IPS-18a (cell line): ENCODE measurements at regions not wholly inside any gene's neighbourhood (a gene's known extent, or its start where the extent isn't known, plus 50 kb on each side); places are given as distances from the start of the nearest gene placed in this dataset.
"Not testable (repeated sequence)": the region's sequence is repeated elsewhere in the genome, so short reads cannot be mapped to it uniquely, and the experiment has no call there.

Source experiments
- H3K27ac ChIP-seq: one replicate; pipeline ENCODE4 v1.5.1; 2013; ENCODE audit warnings: low read length
- H3K27me3 ChIP-seq: one replicate; pipeline ENCODE4 v1.6.1; 2013; ENCODE audit warnings: mild to moderate bottlenecking, low read length; ENCODE audit not compliant: control insufficient read depth, insufficient read depth
- H3K36me3 ChIP-seq: one replicate; pipeline ENCODE4 v1.6.1; 2013; ENCODE audit warnings: low read depth, low read length; ENCODE audit not compliant: control insufficient read depth
- H3K4me1 ChIP-seq: one replicate; pipeline ENCODE4 v1.6.1; 2013; ENCODE audit warnings: low read depth, low read length; ENCODE audit not compliant: control insufficient read depth
- H3K4me3 ChIP-seq: one replicate; pipeline ENCODE4 v1.5.1; 2013; ENCODE audit warnings: low read length
- H3K9ac ChIP-seq: one replicate; pipeline ENCODE4 v1.6.1; 2013; ENCODE audit warnings: mild to moderate bottlenecking, low read length, moderate library complexity
- H3K9me3 ChIP-seq: one replicate; pipeline ENCODE4 v1.6.1; 2013; ENCODE audit warnings: low read depth, low read length; ENCODE audit not compliant: control insufficient read depth

DNA sequence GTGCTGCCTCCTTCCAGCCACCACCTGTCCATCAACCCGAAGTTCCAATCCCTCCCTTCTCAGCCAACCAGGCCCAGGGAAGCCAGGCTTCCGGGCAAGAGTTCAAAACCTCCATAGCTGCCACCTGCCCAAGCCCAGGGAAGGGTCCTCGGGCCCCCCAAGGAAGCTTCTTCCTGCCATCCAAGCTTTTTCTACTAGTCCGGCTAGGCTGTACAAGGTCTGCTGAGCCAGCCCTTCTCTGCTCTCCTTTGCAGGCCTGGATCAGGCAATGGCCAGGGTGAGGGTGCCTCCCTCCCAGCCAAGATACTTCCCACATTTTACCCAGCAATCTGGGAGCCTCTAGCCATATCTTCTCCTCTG lies 96.2 kb downstream of the PJA1 start:
- Histone ChIP-seq H3K36me3 (no peaks in the 10 kb centered on the region), H3K4me3 (no peak overlapping the region), H3K9ac (no peak overlapping the region), H3K27me3 (no peaks in the 10 kb centered on the region), H3K27ac (no peak overlapping the region), H3K4me1 (peaks cover 6% of the 10 kb centered on the region), H3K9me3 (no peaks in the 10 kb centered on the region)

DNA sequence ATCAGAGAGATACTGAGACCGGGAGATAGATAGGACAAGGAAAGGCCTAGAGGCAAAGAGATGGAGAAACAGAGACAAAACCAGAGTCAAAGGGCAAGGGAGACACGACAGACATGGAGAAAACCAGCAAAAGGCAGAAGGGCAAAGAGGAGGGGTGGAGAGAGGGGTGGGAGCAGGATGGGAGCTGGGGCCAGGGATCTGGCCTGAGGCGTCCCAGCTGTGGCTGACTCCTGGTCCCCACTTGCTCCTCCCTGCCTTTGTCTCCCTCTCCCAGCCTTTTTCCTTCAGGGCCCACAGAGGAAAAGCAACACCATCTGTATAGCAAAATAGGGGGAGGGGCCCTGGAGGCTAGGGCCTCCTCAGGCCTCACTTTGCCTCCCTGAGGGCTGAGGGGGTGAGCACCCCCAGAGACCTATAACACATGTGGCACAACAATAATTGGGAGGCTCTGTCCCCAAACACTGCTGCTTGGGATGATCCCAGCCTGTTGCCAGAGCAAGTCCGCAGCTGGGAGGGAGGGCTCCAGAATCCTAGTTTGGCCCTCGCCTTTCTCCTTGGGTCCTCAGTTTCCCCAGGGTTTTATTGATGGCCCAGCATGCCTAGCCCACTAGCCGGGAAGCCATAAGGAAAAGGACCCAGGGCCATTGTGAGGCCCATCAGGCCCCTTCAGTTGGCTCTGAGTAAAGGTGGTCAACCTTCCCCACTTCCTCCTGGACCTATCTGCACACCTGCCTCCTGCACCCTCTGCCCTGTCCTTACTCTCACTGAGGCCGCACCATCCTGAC lies 96.8 kb downstream of the PJA1 start:
- peaks cover 6% of the 10 kb centered on the region for H3K4me1 ChIP-seq
- H3K27ac ChIP-seq, result no peak overlapping the region
- H3K9me3 ChIP-seq, result no peaks in the 10 kb centered on the region
- no peak overlapping the region for H3K4me3 ChIP-seq
- H3K36me3 ChIP-seq, result no peaks in the 10 kb centered on the region
- no peak overlapping the region for H3K9ac ChIP-seq
- H3K27me3 ChIP-seq, result no peaks in the 10 kb centered on the region

DNA sequence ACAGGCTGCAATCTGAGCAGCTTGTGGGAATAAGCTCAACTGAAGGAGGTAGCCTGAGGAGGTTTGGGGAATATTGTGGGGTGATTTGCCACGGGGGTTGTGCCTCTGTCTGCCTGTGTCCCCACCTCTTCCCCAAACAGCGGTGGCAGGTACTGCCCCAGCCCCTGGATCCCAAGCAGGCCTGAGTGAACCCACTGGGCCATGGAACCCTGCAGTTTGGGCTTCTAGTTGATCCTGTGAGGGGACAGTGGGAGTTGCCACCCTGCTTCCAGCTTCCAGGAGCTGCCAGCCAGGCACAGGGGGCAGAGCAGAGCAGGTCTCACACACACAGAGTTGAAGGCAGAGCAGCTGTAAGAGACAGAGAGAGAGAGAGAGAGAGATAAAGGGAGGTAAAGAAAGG lies 97.4 kb downstream of the PJA1 start:
- Histone ChIP-seq H3K27me3 (no peaks in the 10 kb centered on the region), H3K9me3 (no peaks in the 10 kb centered on the region)

DNA sequence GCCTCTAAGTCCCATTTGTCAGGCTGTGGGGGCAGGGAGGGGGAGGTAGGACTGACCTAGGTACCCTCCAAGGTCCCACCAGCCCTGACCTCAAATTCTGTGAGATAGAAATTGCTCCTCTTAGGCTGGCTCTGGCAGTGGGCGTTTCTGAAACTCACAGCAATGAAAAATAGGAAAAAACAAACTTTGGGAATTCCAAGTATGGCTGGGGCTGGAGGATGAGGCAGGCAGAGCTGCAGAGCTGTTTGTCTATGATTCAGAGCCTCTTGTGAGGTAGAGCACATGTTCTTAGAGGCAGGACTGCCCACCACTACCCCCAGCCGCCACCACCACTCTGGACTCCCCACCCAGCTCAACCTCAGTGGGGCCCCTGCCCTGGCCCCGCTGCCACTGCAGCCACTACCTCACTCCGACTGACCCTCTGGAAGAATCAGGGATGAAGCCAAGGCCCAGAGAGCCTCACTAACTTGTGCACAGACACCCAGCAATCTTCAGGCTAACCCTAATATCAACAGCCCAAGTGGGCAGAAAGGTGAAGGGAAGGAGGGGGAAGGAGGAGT lies 98.2 kb downstream of the PJA1 start:
- H3K27ac ChIP-seq, result no peak overlapping the region
- H3K9ac ChIP-seq, result no peak overlapping the region
- no peaks in the 10 kb centered on the region for H3K27me3 ChIP-seq
- no peaks in the 10 kb centered on the region for H3K36me3 ChIP-seq
- peaks cover 6% of the 10 kb centered on the region for H3K4me1 ChIP-seq
- H3K4me3 ChIP-seq, result no peak overlapping the region
- no peaks in the 10 kb centered on the region for H3K9me3 ChIP-seq

More for the DNA sequence above, 97.4 kb downstream of the PJA1 start:
- H3K36me3 ChIP-seq, result no peaks in the 10 kb centered on the region
- no peak overlapping the region for H3K9ac ChIP-seq
- peaks cover 6% of the 10 kb centered on the region for H3K4me1 ChIP-seq
- no peak overlapping the region for H3K27ac ChIP-seq
- H3K4me3 ChIP-seq, result no peak overlapping the region

DNA sequence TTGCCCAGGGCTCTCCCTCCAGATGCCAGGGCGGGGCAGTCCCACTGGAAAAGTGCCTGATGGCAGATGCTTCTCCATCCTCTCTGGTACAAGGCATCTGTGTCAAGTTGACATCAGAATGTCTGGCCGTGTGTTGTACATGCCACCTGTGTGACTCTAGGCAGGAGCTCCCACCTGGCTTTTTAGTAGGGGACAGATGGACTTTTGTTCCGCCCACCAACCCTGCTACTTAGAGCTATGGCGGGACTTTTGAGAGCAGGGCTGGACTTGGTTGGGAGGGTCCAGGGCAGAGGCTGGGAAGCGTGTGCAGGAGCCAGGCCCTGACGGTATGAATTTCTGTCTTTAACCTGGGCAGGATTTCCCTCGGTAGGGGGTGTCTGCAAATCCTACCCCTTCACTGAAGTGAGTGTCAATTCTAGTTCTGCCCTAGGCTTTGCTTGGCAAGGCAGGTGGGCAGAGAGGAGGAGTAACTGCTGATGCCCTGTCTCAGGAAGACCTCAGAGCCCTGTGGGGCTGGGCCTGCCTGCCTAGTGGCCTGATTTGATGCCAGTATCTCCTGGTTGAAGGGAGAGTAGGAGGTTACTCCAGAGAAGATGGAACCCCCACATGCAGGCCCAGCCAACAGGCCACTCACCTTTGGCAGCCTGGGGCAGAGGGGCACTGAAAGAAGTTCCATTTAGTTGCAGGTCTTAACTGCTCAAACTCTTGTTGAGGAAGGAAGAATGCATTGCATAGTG lies 99.1 kb downstream of the PJA1 start:
- H3K27ac ChIP-seq, result no peak overlapping the region
- no peak overlapping the region for H3K9ac ChIP-seq
- H3K9me3 ChIP-seq, result no peaks in the 10 kb centered on the region
- H3K27me3 ChIP-seq, result no peaks in the 10 kb centered on the region
- no peaks in the 10 kb centered on the region for H3K36me3 ChIP-seq
- H3K4me1 ChIP-seq, result peaks cover 4% of the 10 kb centered on the region
- H3K4me3 ChIP-seq, result no peak overlapping the region

DNA sequence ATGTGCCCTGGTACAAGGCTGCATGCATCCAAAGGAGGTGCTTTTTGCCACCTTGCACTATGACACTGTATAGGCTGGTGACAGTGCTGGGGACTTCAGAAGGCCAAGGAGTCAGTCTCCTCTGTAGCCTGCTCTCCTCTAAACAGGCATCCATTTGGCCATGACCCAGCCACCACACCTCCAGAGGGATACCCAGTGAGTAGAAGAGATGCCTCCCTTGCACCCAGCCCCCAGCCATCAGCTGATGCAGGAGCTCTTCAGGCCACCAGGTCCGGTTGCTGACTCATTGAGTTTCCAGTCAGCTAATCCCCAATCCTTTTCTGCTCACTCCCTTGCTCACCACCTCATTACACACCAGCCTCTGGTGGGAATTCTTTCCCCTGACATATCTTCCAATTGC lies 99.8 kb downstream of the PJA1 start:
- no peak overlapping the region for H3K27ac ChIP-seq
- no peaks in the 10 kb centered on the region for H3K9me3 ChIP-seq

DNA sequence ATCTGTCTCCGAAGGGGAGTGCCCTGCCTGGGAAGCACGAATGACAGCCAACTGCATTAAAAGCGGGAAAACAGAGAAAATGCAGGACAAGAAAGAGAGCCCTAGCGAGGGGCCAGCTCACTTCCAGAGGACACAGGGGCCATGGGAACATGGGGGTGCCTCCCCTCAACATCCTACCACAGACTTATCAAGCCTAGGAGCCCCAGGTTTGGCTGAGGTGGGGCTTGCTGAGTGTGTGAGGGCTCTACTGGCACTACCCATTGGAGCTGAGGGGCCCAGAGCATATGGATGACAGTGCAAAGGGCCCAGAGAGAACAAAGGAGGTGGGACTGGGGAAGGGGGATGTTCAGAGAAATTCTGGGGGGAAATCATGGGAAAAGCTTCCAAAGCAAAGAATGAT lies 101.8 kb downstream of the PJA1 start:
- Histone ChIP-seq H3K27ac (no peak overlapping the region), H3K36me3 (no peaks in the 10 kb centered on the region), H3K9me3 (no peaks in the 10 kb centered on the region), H3K27me3 (no peaks in the 10 kb centered on the region), H3K4me3 (no peak overlapping the region), H3K9ac (no peak overlapping the region), H3K4me1 (peaks cover 17% of the 10 kb centered on the region)

More for the DNA sequence above, 99.8 kb downstream of the PJA1 start:
- Histone ChIP-seq H3K27me3 (no peaks in the 10 kb centered on the region), H3K4me3 (no peak overlapping the region), H3K36me3 (no peaks in the 10 kb centered on the region), H3K4me1 (peaks cover 5% of the 10 kb centered on the region), H3K9ac (no peak overlapping the region)

DNA sequence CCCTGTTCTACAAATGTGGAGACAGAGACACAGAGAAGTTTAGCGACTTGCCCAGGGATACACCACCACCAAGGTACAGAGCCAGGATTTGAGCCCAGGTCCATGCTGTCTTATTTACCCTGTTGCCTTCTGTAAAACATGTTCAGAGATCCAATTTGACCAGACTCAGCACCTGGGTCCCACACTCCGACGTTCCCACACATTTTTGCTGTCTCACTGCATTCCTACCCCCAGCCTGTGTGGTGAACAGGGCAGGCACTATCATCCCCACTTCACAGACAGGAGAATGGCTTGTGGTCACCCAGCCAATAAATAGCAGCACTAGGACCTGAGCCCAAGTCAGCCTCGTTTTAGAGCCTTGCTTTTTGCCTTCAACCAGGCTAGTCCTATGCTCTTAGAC lies 102.8 kb downstream of the PJA1 start:
- no peaks in the 10 kb centered on the region for H3K9me3 ChIP-seq
- H3K4me3 ChIP-seq, result no peak overlapping the region
- no peak overlapping the region for H3K9ac ChIP-seq
- H3K4me1 ChIP-seq, result peaks cover 17% of the 10 kb centered on the region
- no peak overlapping the region for H3K27ac ChIP-seq
- H3K27me3 ChIP-seq, result no peaks in the 10 kb centered on the region
- no peaks in the 10 kb centered on the region for H3K36me3 ChIP-seq

DNA sequence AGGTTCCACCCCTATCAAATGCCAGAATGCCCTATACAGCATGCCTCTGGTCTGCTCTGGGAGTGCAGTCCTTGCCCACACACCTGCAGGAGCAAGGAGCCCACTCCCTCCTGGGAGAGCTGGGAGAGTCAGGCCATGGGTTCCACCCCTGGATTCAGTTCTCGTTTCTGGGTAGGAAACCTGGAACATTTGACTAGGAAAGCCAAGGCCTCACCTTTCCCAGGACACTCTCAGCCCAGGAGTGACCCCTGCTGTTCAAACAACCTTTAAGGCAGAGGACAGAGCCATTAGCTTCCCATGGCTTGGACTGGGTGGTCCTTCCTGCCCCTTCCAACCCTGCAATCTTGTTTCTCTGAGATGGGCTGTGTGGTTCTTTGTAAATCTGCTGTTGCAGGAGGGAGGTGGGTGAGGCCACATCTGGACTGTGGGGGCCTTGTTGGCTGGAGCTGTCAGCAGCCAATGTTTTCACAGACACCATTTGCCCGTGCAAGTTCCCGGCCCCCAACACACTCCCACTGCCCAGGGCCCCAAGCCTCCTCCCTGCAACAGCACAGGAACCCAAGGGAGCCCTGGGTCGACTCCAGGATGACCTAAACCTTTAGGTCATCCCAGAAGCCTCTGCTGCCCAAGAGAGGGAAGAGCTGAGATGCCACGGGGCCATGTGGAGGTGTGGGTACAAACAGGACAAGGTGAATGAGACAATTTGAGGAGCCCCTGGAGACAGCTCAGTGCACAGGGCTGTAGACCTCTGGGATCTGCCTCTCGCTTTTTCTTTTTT lies 104.4 kb downstream of the PJA1 start:
- Histone ChIP-seq H3K27ac (no peak overlapping the region), H3K4me3 (no peak overlapping the region), H3K27me3 (no peaks in the 10 kb centered on the region), H3K9ac (no peak overlapping the region), H3K36me3 (no peaks in the 10 kb centered on the region), H3K4me1 (peaks cover 17% of the 10 kb centered on the region), H3K9me3 (no peaks in the 10 kb centered on the region)

DNA sequence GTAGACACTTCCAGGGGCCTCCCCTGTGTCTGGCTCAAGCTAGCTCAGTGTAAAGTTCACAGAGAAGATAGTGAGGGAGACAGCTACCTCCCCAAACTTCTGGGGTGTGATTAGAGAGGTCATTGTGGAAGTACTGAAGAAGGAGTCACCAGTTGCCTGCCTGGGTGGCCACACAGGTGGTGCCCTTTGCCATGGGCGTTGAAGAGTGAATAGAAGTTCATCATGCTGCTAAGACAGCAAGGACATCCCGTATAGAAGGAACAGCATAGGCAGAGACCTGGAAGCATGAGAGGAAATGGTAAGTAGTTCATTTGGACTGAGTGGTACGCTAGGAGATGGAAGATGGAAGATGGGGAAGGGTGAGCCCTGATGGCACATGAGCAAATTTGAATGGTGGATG lies 110.1 kb downstream of the PJA1 start:
- H3K4me1 ChIP-seq, result peaks cover 17% of the 10 kb centered on the region

DNA sequence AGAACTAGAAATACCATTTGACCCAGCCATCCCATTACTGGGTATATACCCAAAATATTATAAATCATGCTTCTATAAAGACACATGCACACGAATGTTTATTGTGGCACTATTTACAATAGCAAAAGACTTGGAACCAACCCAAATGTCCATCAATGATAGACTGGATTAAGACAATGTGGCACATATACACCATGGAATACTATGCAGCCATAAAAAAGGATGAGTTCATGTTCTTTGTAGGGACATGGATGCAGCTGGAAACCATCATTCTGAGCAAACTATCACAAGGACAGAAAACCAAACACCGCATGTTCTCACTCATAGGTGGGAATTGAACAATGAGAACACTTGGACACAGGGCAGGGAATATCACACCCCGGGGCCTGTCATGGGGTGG lies 110.8 kb downstream of the PJA1 start:
- H3K36me3 ChIP-seq, H3K27me3 ChIP-seq, H3K9ac ChIP-seq, H3K27ac ChIP-seq, H3K4me3 ChIP-seq, H3K9me3 ChIP-seq: not testable (repeated sequence)
- H3K4me1 ChIP-seq, result peaks cover 12% of the 10 kb centered on the region

More for the DNA sequence above, 110.1 kb downstream of the PJA1 start:
- Histone ChIP-seq H3K27ac (no peak overlapping the region), H3K9me3 (no peaks in the 10 kb centered on the region), H3K9ac (no peak overlapping the region), H3K36me3 (no peaks in the 10 kb centered on the region), H3K4me3 (no peak overlapping the region), H3K27me3 (no peaks in the 10 kb centered on the region)
